ENCODE measurements at regions not wholly inside any gene's neighbourhood (a gene's known extent, or its start where the extent isn't known, plus 50 kb on each side); places are given as distances from the start of the nearest gene placed in this dataset.

DNA sequence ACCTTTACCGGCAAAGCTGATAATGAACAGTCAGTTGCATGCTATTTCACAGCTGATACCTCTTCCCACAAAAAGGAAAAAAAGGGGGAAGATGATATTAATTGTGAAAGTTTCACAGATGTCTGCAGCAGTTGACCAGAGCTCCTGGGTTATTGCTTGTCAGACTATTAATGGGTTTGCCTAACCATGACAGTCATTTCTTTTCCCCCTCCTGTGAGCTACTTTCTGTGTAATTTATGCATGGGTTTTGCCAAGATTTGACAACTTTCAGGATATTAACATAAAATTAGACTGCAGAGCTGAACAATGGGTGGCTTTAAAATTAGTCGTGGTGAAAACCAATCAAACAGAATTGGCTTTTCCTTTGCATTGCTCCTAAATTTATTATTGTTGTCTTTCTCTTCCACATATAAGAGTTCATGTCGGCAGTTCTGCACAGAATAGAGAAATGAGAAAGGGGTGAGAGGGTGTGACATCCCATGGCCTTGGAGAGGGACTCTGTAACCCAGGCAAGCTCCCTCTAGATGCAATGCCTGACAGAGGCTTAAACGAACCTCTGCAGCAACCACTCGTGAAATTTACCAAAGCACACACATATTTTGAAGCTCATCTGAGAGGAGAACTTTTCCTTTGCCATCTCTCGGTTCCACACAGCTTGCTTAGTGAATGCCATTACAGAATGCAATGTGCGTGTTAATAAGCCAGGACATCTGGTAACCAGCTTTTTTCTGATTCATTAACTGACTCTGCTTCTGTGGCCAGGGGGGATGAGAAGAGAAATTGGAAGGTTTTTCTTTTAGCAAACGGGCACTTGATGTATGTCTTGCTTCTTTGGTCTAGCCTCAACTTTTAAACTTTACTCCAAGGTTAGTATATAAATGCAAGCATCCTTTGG lies 82.2 kb upstream of the ITGA4 start:
- no peak for DNase-seq (ENCODE audit: low spot score)
- no peak for ATAC-seq

DNA sequence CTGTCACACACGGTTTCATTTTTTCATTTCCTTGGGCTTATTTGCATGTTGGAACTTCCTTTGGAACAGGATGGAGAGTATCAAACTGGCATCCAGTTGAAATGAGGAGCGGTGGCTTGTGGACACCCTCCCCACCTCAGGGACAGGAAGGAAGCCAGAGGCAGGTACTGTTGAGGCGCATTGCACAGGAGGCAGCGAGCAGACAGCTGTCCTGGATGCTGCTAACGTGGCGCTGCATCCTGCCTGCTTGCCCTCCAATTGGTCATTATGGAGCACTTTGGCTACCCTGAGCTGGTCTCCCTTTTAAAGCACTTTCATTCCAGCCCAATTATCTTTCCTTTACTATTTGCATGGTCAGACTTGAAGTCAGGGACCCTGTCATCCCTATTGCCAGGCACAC lies 80.7 kb upstream of the ITGA4 start:
- DNase-seq (ENCODE audit: low spot score) (no peak), ATAC-seq (no peak)

DNA sequence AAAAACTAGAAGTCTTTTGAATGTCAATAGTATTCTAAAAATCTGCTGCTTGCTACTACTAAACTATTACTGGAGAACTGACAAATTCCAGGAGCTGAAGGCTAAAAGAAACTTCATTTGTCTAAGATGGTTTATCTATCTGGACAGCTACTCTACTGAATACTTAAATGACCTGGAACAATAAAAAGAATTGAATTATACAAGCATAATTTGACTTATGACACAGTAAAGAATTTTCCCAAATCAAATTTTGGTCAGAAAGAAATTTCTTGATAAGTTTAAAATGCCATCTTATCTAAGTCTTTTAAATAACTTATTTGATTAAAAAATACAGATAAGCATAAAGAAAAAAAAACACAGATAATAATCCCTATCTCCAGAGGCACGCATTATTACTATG lies 80.2 kb upstream of the ITGA4 start:
- ATAC-seq (no peak), DNase-seq (ENCODE audit: low spot score) (no peak)

DNA sequence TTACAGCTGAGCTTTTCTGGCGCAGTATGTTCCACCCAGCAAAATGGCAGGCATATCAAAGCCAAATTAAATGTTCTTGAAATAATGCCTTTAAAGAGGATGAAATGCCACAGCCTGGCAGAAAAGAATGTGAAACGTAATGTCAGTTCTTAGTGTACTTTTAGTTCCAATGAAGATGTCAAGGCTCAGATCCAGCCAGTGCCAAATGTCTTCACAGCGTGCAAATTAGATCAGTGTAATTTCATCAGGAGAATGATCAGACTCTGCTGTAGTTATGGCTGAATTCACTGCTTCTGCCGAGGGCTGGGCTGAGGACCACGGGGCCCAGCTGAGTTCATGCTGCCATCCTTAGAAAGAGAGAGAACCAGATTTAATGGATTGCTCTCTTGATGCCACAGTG lies 78.7 kb upstream of the ITGA4 start:
- no peak for DNase-seq (ENCODE audit: low spot score)

GRCh38 chr2:181380581-181380980 lies 76.6 kb upstream of the ITGA4 start:
- DNase-seq (ENCODE audit: low spot score) = no peak
- no peak for ATAC-seq

More for the DNA sequence above, 78.7 kb upstream of the ITGA4 start:
- no peak for ATAC-seq

- ATAC-seq (no peak), DNase-seq (ENCODE audit: low spot score) (no peak)
Measured at GRCh38 chr2:181384923-181385322, 72.3 kb upstream of the ITGA4 start.

DNA sequence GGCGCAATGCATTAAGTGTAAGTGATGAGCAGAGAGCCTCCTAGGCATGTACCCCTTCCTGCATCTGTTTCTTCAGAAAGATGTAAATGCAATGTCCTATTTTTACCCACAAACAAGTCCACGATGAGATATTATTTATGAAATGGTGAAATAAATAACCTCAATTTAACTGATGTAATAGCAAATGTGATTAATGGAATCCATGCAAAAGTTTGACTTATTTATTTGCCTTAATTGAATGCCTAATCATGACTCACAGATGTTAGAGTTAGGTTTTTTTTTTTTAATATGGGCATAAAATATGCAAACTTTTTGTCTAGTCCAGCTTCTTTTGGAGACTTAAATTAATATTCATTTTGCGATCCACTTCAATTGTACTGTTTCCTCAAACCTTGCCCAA lies 67.7 kb upstream of the ITGA4 start:
- ATAC-seq = no peak
- no peak for DNase-seq (ENCODE audit: low spot score)

DNA sequence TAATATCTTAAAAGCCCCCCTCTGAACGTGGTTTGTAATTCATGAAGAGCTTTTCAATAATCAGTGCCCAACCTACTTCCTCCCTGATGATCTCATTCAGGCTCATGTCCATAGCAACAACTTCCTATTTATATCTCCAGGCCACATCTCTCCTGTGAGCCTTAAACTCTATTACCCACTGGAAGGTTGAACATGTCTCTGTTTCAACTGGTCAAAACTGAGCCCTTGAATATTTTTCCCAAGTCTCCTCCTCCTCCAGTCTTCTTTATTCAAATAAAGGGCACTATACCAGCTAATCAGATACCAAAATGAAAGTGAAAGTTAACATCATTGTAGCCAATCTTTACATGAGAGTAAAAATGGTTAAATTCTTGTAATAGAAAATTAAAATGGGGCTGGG lies 63.7 kb upstream of the ITGA4 start:
- peak; percentile 39 for ATAC-seq
- DNase-seq (ENCODE audit: low spot score) = no peak

- DNase-seq (ENCODE audit: low spot score) = no peak
- ATAC-seq = no peak
Measured at GRCh38 chr2:181394741-181395437, 62.3 kb upstream of the ITGA4 start.

GRCh38 chr2:181395851-181396250 lies 61.3 kb upstream of the ITGA4 start:
- ATAC-seq = no peak

DNA sequence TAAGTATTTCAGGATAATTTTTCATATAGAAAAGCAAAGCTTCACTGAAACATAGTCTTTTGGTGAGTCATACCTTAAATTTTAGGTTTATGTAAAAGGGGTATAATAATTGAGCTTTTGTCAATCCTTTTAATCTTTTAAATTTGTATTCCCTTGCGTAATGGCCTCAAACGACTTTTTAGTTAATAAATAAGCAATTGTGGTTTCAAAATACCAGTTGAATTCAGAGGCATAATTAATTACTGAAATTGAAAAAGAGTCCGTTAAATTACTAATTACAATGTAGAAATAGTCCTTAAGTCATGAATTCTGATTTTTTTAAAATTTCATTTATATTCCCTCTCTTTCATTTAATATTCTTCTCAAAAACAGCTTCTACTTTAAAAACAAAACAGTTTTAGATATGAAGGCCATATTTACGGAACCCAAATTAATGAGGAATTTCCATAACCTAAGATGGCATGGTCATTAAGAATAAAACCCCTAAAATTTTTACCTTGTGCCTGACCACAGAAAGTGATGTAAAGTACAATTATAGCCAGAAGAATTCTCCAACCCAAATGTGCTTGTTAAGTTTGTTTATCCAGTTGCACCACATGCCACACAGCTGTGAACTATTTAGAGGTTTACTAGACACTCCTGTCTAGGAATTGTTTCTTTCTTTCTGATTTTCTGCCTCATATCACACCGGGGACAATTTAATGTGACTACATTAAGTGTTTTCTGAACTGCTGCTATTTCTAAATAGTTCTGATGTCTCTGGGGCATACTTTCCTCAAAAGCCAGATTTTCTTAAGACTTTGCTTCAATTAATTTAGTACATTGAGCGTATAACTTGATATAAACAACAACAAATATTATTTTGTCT lies 60.7 kb upstream of the ITGA4 start:
- no peak for DNase-seq (ENCODE audit: low spot score)

More at GRCh38 chr2:181395851-181396250, 61.3 kb upstream of the ITGA4 start:
- no peak for DNase-seq (ENCODE audit: low spot score)

GRCh38 chr2:181397331-181397730 lies 59.9 kb upstream of the ITGA4 start:
- no peak for DNase-seq (ENCODE audit: low spot score)
- no peak for ATAC-seq

More for the DNA sequence above, 60.7 kb upstream of the ITGA4 start:
- no peak for ATAC-seq

- DNase-seq (ENCODE audit: low spot score) = no peak
Measured at GRCh38 chr2:181398000-181398399, 59.2 kb upstream of the ITGA4 start.

GRCh38 chr2:181399027-181399426 lies 58.2 kb upstream of the ITGA4 start:
- ATAC-seq (no peak), DNase-seq (ENCODE audit: low spot score) (no peak)

More at GRCh38 chr2:181398000-181398399, 59.2 kb upstream of the ITGA4 start:
- ATAC-seq = no peak

DNA sequence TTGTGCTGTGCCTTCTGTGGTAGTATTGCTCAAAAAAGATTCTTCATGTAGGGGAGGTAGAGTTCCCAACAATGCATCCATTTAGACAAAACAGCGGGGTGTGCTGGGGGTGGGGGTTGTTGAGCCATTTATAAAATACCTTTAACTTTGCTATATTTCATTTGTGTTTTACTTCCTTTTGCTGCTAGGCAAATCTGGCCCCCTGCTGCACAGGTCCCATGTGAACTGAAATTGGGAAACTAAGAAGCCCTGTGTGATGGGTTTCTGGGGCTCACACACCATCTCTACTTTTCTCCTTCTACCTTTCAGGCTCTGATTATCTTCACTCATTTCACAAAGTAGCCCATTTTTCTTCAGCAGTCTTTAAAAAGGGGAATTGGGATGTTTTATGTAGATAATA lies 52.7 kb upstream of the ITGA4 start:
- no peak for DNase-seq (ENCODE audit: low spot score)
- no peak for ATAC-seq

DNA sequence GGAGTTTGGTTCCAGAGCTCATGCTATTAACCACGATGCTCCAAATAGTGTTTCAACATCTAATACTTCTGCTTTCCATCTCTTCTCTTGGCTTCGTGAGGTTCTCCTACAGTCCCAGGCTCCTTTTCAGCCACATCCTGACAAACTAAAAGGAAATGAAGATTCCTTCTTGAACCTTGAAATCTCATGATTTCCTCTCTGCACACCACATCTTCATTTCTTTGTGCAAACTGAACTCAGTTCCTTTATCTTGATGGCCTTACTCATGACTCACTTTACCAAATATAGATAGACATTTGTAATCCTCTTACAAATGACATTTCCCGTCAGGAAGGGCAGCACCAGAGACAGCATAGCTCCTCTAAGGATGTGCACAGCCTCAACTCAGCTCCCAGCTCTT lies 50.0 kb upstream of the ITGA4 start:
- ATAC-seq = no peak

More for the DNA sequence above, 50.0 kb upstream of the ITGA4 start:
- no peak for DNase-seq (ENCODE audit: low spot score)
